SK-N-SH (cell line): ENCODE measurements at regions not wholly inside any gene's neighbourhood (a gene's known extent, or its start where the extent isn't known, plus 50 kb on each side); places are given as distances from the start of the nearest gene placed in this dataset.

Experiments used
- CTCF ChIA-PET: fragments of 300-600, 350-600 bp; formaldehyde crosslinking; extraction: SDS; loops from one replicate; lab custom pipeline; 2021; lab: Yijun Ruan, JAX
- POLR2A ChIA-PET: fragments of 350-600 bp; sonication (Branson Sonifier 250); formaldehyde crosslinking; extraction: SDS; loops from one replicate; lab custom pipeline; 2020; ENCODE audit warnings: antibody characterized with exemption, inconsistent platforms; lab: Yijun Ruan, JAX
- DNase-seq: peaks from one replicate; pipeline ENCODE4 v3.0.0; 2012
- H2AFZ ChIP-seq: fragments of 200-600 bp; sonication (generic); 2 replicates; pipeline ENCODE4 v1.8.1; 2016; ENCODE audit warnings: antibody characterized with exemption, mild to moderate bottlenecking, low read depth
- H3F3A ChIP-seq: fragments of 200-600 bp; sonication (generic); replicated peaks from 2 replicates; pipeline ENCODE3; 2016; ENCODE audit warnings: antibody characterized with exemption, mild to moderate bottlenecking; ENCODE audit not compliant: insufficient read depth
- H3K27ac ChIP-seq, 2 experiments: fragments of 200-500 bp in 1 of 2; fragments of 200-600 bp in 1 of 2; sonication (Bioruptor generic) in 1 of 2; sonication (generic), shearing (Covaris generic) in 1 of 2; 2 replicates each; pipeline versions ENCODE4 v1.5.1 to v1.6.1; 2014 to 2016; ENCODE audit warnings: low read depth in 2 of 2, inconsistent platforms in 1 of 2, low read length in 1 of 2, mild to moderate bottlenecking in 1 of 2, mixed read lengths in 1 of 2
- H3K27me3 ChIP-seq: fragments of 200-600 bp; sonication (generic), shearing (Covaris generic); 2 replicates; pipeline ENCODE4 v1.6.1; 2016; ENCODE audit warnings: mixed run types; ENCODE audit not compliant: insufficient read depth
- H3K36me3 ChIP-seq, 2 experiments: fragments of 200-500 bp in 1 of 2; fragments of 200-600 bp in 1 of 2; sonication (Bioruptor generic) in 1 of 2; sonication (generic) in 1 of 2; replicated peaks in 1 of 2; 2 replicates each; pipeline versions ENCODE3 to v1.5.1; 2014 to 2016; ENCODE audit warnings: low read length in 1 of 2, mild to moderate bottlenecking in 1 of 2; ENCODE audit not compliant: insufficient read depth in 2 of 2, control insufficient read depth in 1 of 2
- H3K4me1 ChIP-seq, 2 experiments: fragments of 200-500 bp in 1 of 2; fragments of 200-600 bp in 1 of 2; sonication (Bioruptor generic) in 1 of 2; sonication (generic), shearing (Covaris generic) in 1 of 2; 2 replicates each; pipeline versions ENCODE4 v1.5.1 to v1.6.1; 2014 to 2016; ENCODE audit warnings: low read depth in 1 of 2, low read length in 1 of 2, mixed run types in 1 of 2; ENCODE audit not compliant: insufficient read depth in 2 of 2, control insufficient read depth in 1 of 2
- H3K4me2 ChIP-seq: fragments of 200-600 bp; sonication (generic), shearing (Covaris generic); 2 replicates; pipeline ENCODE4 v1.6.1; 2017; ENCODE audit warnings: mixed run types
- H3K4me3 ChIP-seq, 2 experiments: fragments of 200-500 bp in 1 of 2; fragments of 200-600 bp in 1 of 2; sonication (Bioruptor generic) in 1 of 2; sonication (generic), shearing (Covaris generic) in 1 of 2; 2 replicates each; pipeline versions ENCODE4 v1.5.1 to v1.8.1; 2014 to 2016; ENCODE audit warnings: low read depth in 2 of 2, inconsistent platforms in 1 of 2, low read length in 1 of 2, mild to moderate bottlenecking in 1 of 2, mixed read lengths in 1 of 2, moderate library complexity in 1 of 2
- H3K79me2 ChIP-seq: fragments of 200-600 bp; sonication (generic); 2 replicates; pipeline ENCODE4 v1.8.1; 2017; ENCODE audit warnings: mild to moderate bottlenecking; ENCODE audit not compliant: insufficient read depth
- H3K9ac ChIP-seq: fragments of 200-600 bp; sonication (generic); 2 replicates; pipeline ENCODE4 v1.6.1; 2017; ENCODE audit warnings: mixed run types
- H3K9me2 ChIP-seq: fragments of 200-600 bp; sonication (generic); 2 replicates; pipeline ENCODE4 v1.6.1; 2017; ENCODE audit warnings: mixed run types
- H3K9me3 ChIP-seq: fragments of 200-600 bp; sonication (generic); 2 replicates; pipeline ENCODE4 v1.6.1; 2017; ENCODE audit warnings: mixed run types, mild to moderate bottlenecking, moderate library complexity
- H4K20me1 ChIP-seq: fragments of 200-600 bp; sonication (generic); 2 replicates; pipeline ENCODE4 v1.6.1; 2017; ENCODE audit warnings: mild to moderate bottlenecking, mixed run types; ENCODE audit not compliant: insufficient read depth
- ELF1 ChIP-seq: IDR thresholded peaks from 2 replicates; pipeline ENCODE4 v1.4.0; 2012
- EP300 ChIP-seq, 2 experiments: IDR thresholded peaks; 2 replicates each; pipeline versions ENCODE4 v1.4.0 to v1.6.1; 2012; ENCODE audit warnings: borderline replicate concordance in 1 of 2, low read depth in 1 of 2, low read length in 1 of 2
- FOSL2 ChIP-seq: IDR thresholded peaks from 2 replicates; pipeline ENCODE4 v1.4.0; 2012; ENCODE audit warnings: low read depth, mild to moderate bottlenecking, moderate library complexity, borderline replicate concordance
- FOXM1 ChIP-seq: IDR thresholded peaks from 2 replicates; pipeline ENCODE4 v1.4.0; 2012; ENCODE audit warnings: low read depth, mild to moderate bottlenecking
- GATA2 ChIP-seq: sonication (generic); formaldehyde crosslinking; IDR thresholded peaks from 2 replicates; pipeline ENCODE4 v1.5.0; 2020; ENCODE audit warnings: mild to moderate bottlenecking, missing genetic modification reagents
- MEF2A ChIP-seq: IDR thresholded peaks from 2 replicates; pipeline ENCODE4 v1.4.0; 2012; ENCODE audit warnings: low read depth, borderline replicate concordance
- NRF1 ChIP-seq: IDR thresholded peaks from 2 replicates; pipeline ENCODE4 v1.6.1; 2012; ENCODE audit warnings: low read depth, mild to moderate bottlenecking, low read length
- POLR2AphosphoS5 ChIP-seq: IDR thresholded peaks from 2 replicates; pipeline ENCODE4 v1.6.1; 2012; ENCODE audit warnings: low read depth, low read length
- RAD21 ChIP-seq: IDR thresholded peaks from 2 replicates; pipeline ENCODE4 v1.6.1; 2012; ENCODE audit warnings: mild to moderate bottlenecking, low read length
- RCOR1 ChIP-seq: fragments of 150-350 bp; IDR thresholded peaks from 2 replicates; pipeline ENCODE4 v1.6.1; 2017; ENCODE audit warnings: antibody characterized with exemption, low read length
- TAF1 ChIP-seq: IDR thresholded peaks from 2 replicates; pipeline ENCODE4 v1.6.1; 2012; ENCODE audit warnings: low read depth, mild to moderate bottlenecking, low read length, moderate library complexity, borderline replicate concordance
- TEAD4 ChIP-seq: IDR thresholded peaks from 2 replicates; pipeline ENCODE4 v1.4.0; 2012; ENCODE audit warnings: mild to moderate bottlenecking, borderline replicate concordance; ENCODE audit not compliant: insufficient read depth
- USF1 ChIP-seq: IDR thresholded peaks from 2 replicates; pipeline ENCODE4 v1.4.0; 2012; ENCODE audit warnings: low read depth, borderline replicate concordance
- USF2 ChIP-seq: fragments of 150-350 bp; IDR thresholded peaks from 2 replicates; pipeline ENCODE4 v1.6.1; 2017; ENCODE audit warnings: antibody characterized with exemption, low read length, low read depth, borderline replicate concordance
- YY1 ChIP-seq: IDR thresholded peaks from 2 replicates; pipeline ENCODE4 v1.4.0; 2012; ENCODE audit warnings: low read depth, mild to moderate bottlenecking
- WGBS: methylation state at CpG from one replicate; pipeline ENCODE4 v1.1.6; 2017; ENCODE audit warnings: low lambda C conversion rate; 5-methylcytosine and 5-hydroxymethylcytosine counted together
- TF ChIP-seq, protein P1 (sequence below): IDR thresholded peaks from 2 replicates; pipeline ENCODE4 v1.4.0; 2012; ENCODE audit warnings: low read depth, borderline replicate concordance

DNA sequence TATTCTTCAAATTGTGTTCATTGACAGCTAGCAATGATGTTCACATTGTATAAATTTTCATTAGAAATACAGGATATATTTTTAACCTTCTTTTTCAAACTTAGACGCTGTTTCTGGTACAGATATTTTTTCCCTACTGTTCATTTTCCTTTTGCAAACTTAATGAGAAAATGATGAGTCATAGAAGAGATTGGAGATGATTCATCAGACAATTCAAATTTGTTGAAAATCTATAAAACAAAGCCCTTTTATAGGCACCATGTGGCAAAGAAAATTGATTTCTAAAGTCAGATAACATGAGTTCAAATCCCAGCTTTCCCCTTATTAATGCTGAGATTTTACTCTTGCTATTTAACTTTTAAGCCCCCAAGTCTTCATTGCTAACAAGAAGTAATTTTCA lies 728.8 kb upstream of the DDX18 start:
- H3K36me3 ChIP-seq = no peaks in the 10 kb centered on the region
- H3K79me2 ChIP-seq = no peaks in the 10 kb centered on the region
- no peaks in the 10 kb centered on the region for H3F3A ChIP-seq
- no peaks in the 10 kb centered on the region for H3K9me2 ChIP-seq
- WGBS = 28% methylated on average over 1 of the region's 1 CpG
- no peak for TF ChIP-seq USF2
- no peak for TF ChIP-seq USF1
- TF ChIP-seq, protein P1, sequence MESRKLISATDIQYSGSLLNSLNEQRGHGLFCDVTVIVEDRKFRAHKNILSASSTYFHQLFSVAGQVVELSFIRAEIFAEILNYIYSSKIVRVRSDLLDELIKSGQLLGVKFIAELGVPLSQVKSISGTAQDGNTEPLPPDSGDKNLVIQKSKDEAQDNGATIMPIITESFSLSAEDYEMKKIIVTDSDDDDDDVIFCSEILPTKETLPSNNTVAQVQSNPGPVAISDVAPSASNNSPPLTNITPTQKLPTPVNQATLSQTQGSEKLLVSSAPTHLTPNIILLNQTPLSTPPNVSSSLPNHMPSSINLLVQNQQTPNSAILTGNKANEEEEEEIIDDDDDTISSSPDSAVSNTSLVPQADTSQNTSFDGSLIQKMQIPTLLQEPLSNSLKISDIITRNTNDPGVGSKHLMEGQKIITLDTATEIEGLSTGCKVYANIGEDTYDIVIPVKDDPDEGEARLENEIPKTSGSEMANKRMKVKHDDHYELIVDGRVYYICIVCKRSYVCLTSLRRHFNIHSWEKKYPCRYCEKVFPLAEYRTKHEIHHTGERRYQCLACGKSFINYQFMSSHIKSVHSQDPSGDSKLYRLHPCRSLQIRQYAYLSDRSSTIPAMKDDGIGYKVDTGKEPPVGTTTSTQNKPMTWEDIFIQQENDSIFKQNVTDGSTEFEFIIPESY = no peak
- TF ChIP-seq GATA2 (CRISPR knock-in tag) = no peak
- TF ChIP-seq NRF1 = no peak
- no peak for TF ChIP-seq TAF1
- no peak for TF ChIP-seq RAD21
- no peak for TF ChIP-seq ELF1
- TF ChIP-seq YY1 = no peak
- TF ChIP-seq POLR2AphosphoS5 = no peak
- no peak for TF ChIP-seq MEF2A
- no peak for TF ChIP-seq RCOR1
- TF ChIP-seq FOXM1 = no peak
- no peak for TF ChIP-seq TEAD4
- no peak for TF ChIP-seq EP300 (IDR thresholded peaks at IDR 0.05; ENCODE audit: borderline replicate concordance in 1 of 2, low read depth in 1 of 2, low read length in 1 of 2)
- TF ChIP-seq FOSL2 = no peak
- H3K27ac ChIP-seq = no peak overlapping the region
- H2AFZ ChIP-seq = no peak overlapping the region
- CTCF ChIA-PET = interaction anchor here (0.5 to 0.7 kb wide), 2 partner anchors 52 to 117 kb away, joined by 3 read pairs; no protein-coding TSS in a partner anchor
- no peaks in the 10 kb centered on the region for H3K27me3 ChIP-seq
- no peaks in the 10 kb centered on the region for H4K20me1 ChIP-seq
- H3K9me3 ChIP-seq = no peaks in the 10 kb centered on the region
- peaks cover 0 to 2% of the 10 kb centered on the region in 2 experiments; a peak in 1 of 4 replicates for H3K4me1 ChIP-seq
- no peak overlapping the region for H3K4me2 ChIP-seq
- POLR2A ChIA-PET = no interaction called here
- no peak overlapping the region for H3K4me3 ChIP-seq
- no peak overlapping the region for H3K9ac ChIP-seq
- DNase-seq = no peak
